GM23248 (cell line): ENCODE measurements at regions not wholly inside any gene's neighbourhood (a gene's known extent, or its start where the extent isn't known, plus 50 kb on each side); places are given as distances from the start of the nearest gene placed in this dataset.

Experiments used
- DNase-seq: peaks from one replicate; pipeline ENCODE4 v3.0.0-alpha.2; 2015
- H2AFZ ChIP-seq: fragments of 200-600 bp; sonication (generic); 2 replicates; pipeline ENCODE4 v1.6.1; 2016; ENCODE audit warnings: antibody characterized with exemption
- H3F3A ChIP-seq: fragments of 200-600 bp; sonication (generic); 2 replicates; pipeline ENCODE4 v1.6.1; 2016; ENCODE audit warnings: mild to moderate bottlenecking, antibody characterized with exemption, mixed run types; ENCODE audit not compliant: insufficient read depth
- H3K27ac ChIP-seq: fragments of 200-600 bp; sonication (generic); 2 replicates; pipeline ENCODE4 v1.5.1; 2016; ENCODE audit warnings: mild to moderate bottlenecking
- H3K27me3 ChIP-seq: fragments of 200-600 bp; sonication (generic); replicated peaks from 2 replicates; pipeline ENCODE4 v1.6.1; 2016; ENCODE audit warnings: mild to moderate bottlenecking; ENCODE audit not compliant: insufficient read depth
- H3K36me3 ChIP-seq: fragments of 200-600 bp; sonication (generic); 2 replicates; pipeline ENCODE4 v1.6.1; 2016; ENCODE audit warnings: low read depth, mild to moderate bottlenecking
- H3K4me1 ChIP-seq: fragments of 200-600 bp; sonication (generic); 2 replicates; pipeline ENCODE4 v1.6.1; 2016; ENCODE audit warnings: mild to moderate bottlenecking; ENCODE audit not compliant: insufficient read depth
- H3K4me2 ChIP-seq: fragments of 200-600 bp; sonication (generic); one replicate; pipeline ENCODE4 v1.6.1; 2016; ENCODE audit warnings: mild to moderate bottlenecking; ENCODE audit not compliant: unreplicated experiment
- H3K4me3 ChIP-seq: fragments of 200-600 bp; sonication (generic); 2 replicates; pipeline ENCODE4 v1.5.1; 2016; ENCODE audit warnings: mild to moderate bottlenecking
- H3K79me2 ChIP-seq: fragments of 200-600 bp; sonication (generic); 2 replicates; pipeline ENCODE4 v1.6.1; 2016; ENCODE audit warnings: mild to moderate bottlenecking; ENCODE audit not compliant: insufficient read depth
- H3K9ac ChIP-seq: fragments of 200-600 bp; sonication (generic); 2 replicates; pipeline ENCODE4 v1.6.1; 2016; ENCODE audit warnings: mild to moderate bottlenecking
- H3K9me2 ChIP-seq: fragments of 200-600 bp; sonication (generic); 2 replicates; pipeline ENCODE4 v1.6.1; 2016; ENCODE audit warnings: mixed run types, mild to moderate bottlenecking, moderate library complexity; ENCODE audit not compliant: insufficient read depth
- H3K9me3 ChIP-seq: fragments of 200-600 bp; sonication (generic); one replicate; pipeline ENCODE4 v1.6.1; 2017; ENCODE audit warnings: low read depth
- H4K20me1 ChIP-seq: fragments of 200-600 bp; sonication (generic); 2 replicates; pipeline ENCODE4 v1.6.0; 2016; ENCODE audit not compliant: insufficient read depth
- EZH2 ChIP-seq: fragments of 200-600 bp; sonication (generic); IDR thresholded peaks from 2 replicates; pipeline ENCODE4 v1.6.1; 2018; ENCODE audit warnings: antibody characterized with exemption, mild to moderate bottlenecking; ENCODE audit not compliant: insufficient read depth, poor library complexity, severe bottlenecking
- EZH2phosphoT487 ChIP-seq: fragments of 200-600 bp; sonication (generic); IDR thresholded peaks from 2 replicates; pipeline ENCODE4 v1.6.1; 2018; ENCODE audit warnings: antibody characterized with exemption, moderate library complexity, mild to moderate bottlenecking, low read depth; ENCODE audit not compliant: insufficient read depth
- WGBS, 2 experiments: methylation state at CpG; one replicate each; pipeline ENCODE4 v1.1.6; 2015 to 2017; ENCODE audit warnings: low lambda C conversion rate in 2 of 2, low coverage in 1 of 2; ENCODE audit errors: missing lambda C conversion rate in 2 of 2; 5-methylcytosine and 5-hydroxymethylcytosine counted together
- in situ Hi-C: fragments of 300-500 bp; cut with MboI; formaldehyde crosslinking; loops from 2 replicates; pipeline ENCODE4 v1.15.0; 2020

- Histone ChIP-seq H3K9me3 (no peaks in the 10 kb centered on the region), H3K4me3 (no peak overlapping the region), H3K4me2 (no peak overlapping the region), H3K27ac (no peak overlapping the region), H3K4me1 (no peaks in the 10 kb centered on the region), H4K20me1 (no peaks in the 10 kb centered on the region), H3F3A (no peaks in the 10 kb centered on the region), H2AFZ (no peak overlapping the region), H3K36me3 (no peaks in the 10 kb centered on the region), H3K9me2 (no peaks in the 10 kb centered on the region), H3K9ac (no peak overlapping the region), H3K27me3 (no peaks in the 10 kb centered on the region), H3K79me2 (no peaks in the 10 kb centered on the region)
- no peak for DNase-seq
- TF ChIP-seq EZH2phosphoT487 = no peak
- TF ChIP-seq EZH2 = no peak
- 57 to 65% methylated on average over 4 of the region's 4 CpGs for WGBS, 2 experiments
- in situ Hi-C loops = no loop called here
These were observed 442.8 kb upstream of the ZFP42 start for GRCh38 chr4:187552781-187553180.

- H3K36me3 ChIP-seq = no peaks in the 10 kb centered on the region
- no peak for TF ChIP-seq EZH2phosphoT487
- H4K20me1 ChIP-seq = no peaks in the 10 kb centered on the region
- H3K27me3 ChIP-seq = no peaks in the 10 kb centered on the region
- no peak overlapping the region for H3K27ac ChIP-seq
- H3K9ac ChIP-seq = no peak overlapping the region
- no peak overlapping the region for H3K4me2 ChIP-seq
- in situ Hi-C loops = no loop called here
- no peak overlapping the region for H3K4me3 ChIP-seq
- no peaks in the 10 kb centered on the region for H3K79me2 ChIP-seq
- no peaks in the 10 kb centered on the region for H3K9me2 ChIP-seq
- H3K4me1 ChIP-seq = no peaks in the 10 kb centered on the region
- no peaks in the 10 kb centered on the region for H3K9me3 ChIP-seq
- no peak overlapping the region for H2AFZ ChIP-seq
- H3F3A ChIP-seq = no peaks in the 10 kb centered on the region
- no peak for DNase-seq
These were observed 440.4 kb upstream of the ZFP42 start for GRCh38 chr4:187555174-187555573.

GRCh38 chr4:187558391-187558790 is 437.2 kb upstream of the ZFP42 start:
- H3K27me3 ChIP-seq = no peaks in the 10 kb centered on the region
- H3K4me2 ChIP-seq = no peak overlapping the region
- no peaks in the 10 kb centered on the region for H3K9me2 ChIP-seq
- no peaks in the 10 kb centered on the region for H3K79me2 ChIP-seq
- H3K9me3 ChIP-seq = no peaks in the 10 kb centered on the region
- no peaks in the 10 kb centered on the region for H3F3A ChIP-seq
- H3K4me1 ChIP-seq = no peaks in the 10 kb centered on the region
- H3K36me3 ChIP-seq = no peaks in the 10 kb centered on the region
- H3K9ac ChIP-seq = no peak overlapping the region
- H4K20me1 ChIP-seq = no peaks in the 10 kb centered on the region
- no peak overlapping the region for H3K4me3 ChIP-seq
- WGBS, 2 experiments = 0% methylated on average over 1 of the region's 1 CpG
- no peak overlapping the region for H3K27ac ChIP-seq
- no peak for TF ChIP-seq EZH2
- TF ChIP-seq EZH2phosphoT487 = no peak
- DNase-seq = no peak
- in situ Hi-C loops = no loop called here
- H2AFZ ChIP-seq = no peak overlapping the region

DNA sequence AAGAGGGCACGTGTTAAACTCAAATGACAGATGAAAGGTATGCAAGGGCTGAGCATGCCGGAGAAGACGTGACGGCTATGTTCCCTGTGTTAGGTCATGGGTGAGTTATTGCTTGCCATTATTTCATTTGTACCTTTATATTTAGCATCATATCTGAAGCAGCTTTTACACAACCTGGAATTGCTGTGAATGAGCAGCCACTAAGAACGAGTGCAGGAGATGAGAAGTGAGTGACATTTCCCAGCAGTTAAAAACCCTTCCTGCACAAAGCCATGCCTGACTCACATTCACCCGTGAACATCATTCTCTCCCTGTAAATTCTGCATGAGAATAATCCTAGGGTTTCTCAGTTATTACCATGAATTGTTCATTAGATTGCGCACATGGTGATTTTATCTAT is 433.2 kb upstream of the ZFP42 start:
- no peaks in the 10 kb centered on the region for H3K27me3 ChIP-seq
- no peak overlapping the region for H3K27ac ChIP-seq
- TF ChIP-seq EZH2 (no peak), EZH2phosphoT487 (no peak)
- no peak overlapping the region for H2AFZ ChIP-seq
- H3K9ac ChIP-seq = no peak overlapping the region
- no peaks in the 10 kb centered on the region for H3K4me1 ChIP-seq
- H3K4me3 ChIP-seq = no peak overlapping the region
- H3K9me3 ChIP-seq = no peaks in the 10 kb centered on the region
- 47 to 54% methylated on average over 7 of the region's 7 CpGs for WGBS, 2 experiments
- H3K4me2 ChIP-seq = no peak overlapping the region
- H3K36me3 ChIP-seq = no peaks in the 10 kb centered on the region
- no peaks in the 10 kb centered on the region for H3F3A ChIP-seq
- no peaks in the 10 kb centered on the region for H4K20me1 ChIP-seq
- H3K79me2 ChIP-seq = no peaks in the 10 kb centered on the region
- in situ Hi-C loops = no loop called here
- H3K9me2 ChIP-seq = no peaks in the 10 kb centered on the region
- no peak for DNase-seq

DNA sequence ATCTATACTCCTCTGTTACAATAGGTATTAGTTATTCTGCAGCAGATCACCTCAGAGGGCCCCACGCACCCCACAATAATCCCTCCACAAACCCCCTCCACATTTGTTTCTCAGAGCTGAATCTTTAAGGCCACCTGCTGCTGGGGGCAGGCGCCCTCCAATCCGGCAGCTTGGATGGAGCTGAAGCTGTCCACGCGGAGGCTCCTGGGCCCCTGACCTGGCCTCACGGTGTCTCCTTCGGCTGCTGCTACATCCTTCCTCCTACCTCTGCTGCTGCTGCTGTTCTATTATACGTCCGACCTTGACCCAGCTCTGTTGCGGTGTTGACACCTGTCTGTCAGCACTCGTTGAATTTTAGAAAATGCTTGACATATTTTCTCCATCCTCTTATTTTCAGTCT is 430.2 kb upstream of the ZFP42 start:
- no peak overlapping the region for H3K4me3 ChIP-seq
- H3K9me3 ChIP-seq = no peaks in the 10 kb centered on the region
- H3K36me3 ChIP-seq = no peaks in the 10 kb centered on the region
- no peaks in the 10 kb centered on the region for H4K20me1 ChIP-seq
- H3K9ac ChIP-seq = no peak overlapping the region
- 73 to 75% methylated on average over 11 of the region's 11 CpGs for WGBS, 2 experiments
- no peaks in the 10 kb centered on the region for H3K9me2 ChIP-seq
- no peaks in the 10 kb centered on the region for H3K27me3 ChIP-seq
- H2AFZ ChIP-seq = no peak overlapping the region
- in situ Hi-C loops = no loop called here
- no peak overlapping the region for H3K27ac ChIP-seq
- DNase-seq = no peak
- no peaks in the 10 kb centered on the region for H3K79me2 ChIP-seq
- no peaks in the 10 kb centered on the region for H3F3A ChIP-seq
- H3K4me2 ChIP-seq = no peak overlapping the region
- H3K4me1 ChIP-seq = no peaks in the 10 kb centered on the region
- no peak for TF ChIP-seq EZH2
- no peak for TF ChIP-seq EZH2phosphoT487
